ENCODE measurements at regions not wholly inside any gene's neighbourhood (a gene's known extent, or its start where the extent isn't known, plus 50 kb on each side); places are given as distances from the start of the nearest gene placed in this dataset.

DNA sequence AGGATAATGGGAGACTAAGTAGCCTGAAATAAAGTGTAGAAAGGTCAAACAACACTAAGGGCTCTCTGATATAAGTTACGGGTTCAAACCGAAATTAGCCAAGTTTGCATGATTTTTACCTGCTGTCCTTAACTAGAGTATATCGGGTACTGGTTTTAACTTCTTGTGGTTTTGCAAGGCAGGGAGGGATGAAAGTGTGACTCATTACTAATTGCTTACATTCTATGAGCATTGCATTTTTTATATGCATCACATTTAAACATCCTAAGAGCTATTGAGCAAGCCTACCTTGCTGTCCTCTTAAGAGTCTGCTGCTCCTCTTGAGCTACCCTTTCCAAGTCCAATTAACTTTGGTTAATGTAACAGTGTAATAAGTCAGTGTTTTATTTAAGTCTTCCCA, 415.4 kb downstream of the SLITRK5 start:
- no peak overlapping the region for H3K4me3 Mint-ChIP-seq
- no peaks in the 10 kb centered on the region for H3K9me3 Mint-ChIP-seq
- no peaks in the 10 kb centered on the region for H3K27me3 Mint-ChIP-seq (ENCODE audit: low read depth in 2 of 2)
- ATAC-seq (no peak), DNase-seq (no peak)
- WGBS (ENCODE audit: insufficient coverage) = 100% methylated on average over 3 of the region's 3 CpGs
- H3K27ac Mint-ChIP-seq = no peak overlapping the region
- Histone ChIP-seq H3K36me3 (ENCODE audit: control insufficient read depth, insufficient read depth, low read length) (no peaks in the 10 kb centered on the region), H3K27me3 (ENCODE audit: control insufficient read depth, insufficient read depth, low read length) (no peaks in the 10 kb centered on the region), H3K27ac (ENCODE audit: low read length) (no peak overlapping the region), H3K4me1 (ENCODE audit: control insufficient read depth, insufficient read depth, low read length) (no peaks in the 10 kb centered on the region), H3K4me3 (ENCODE audit: low read length) (no peak overlapping the region), H3K9me3 (ENCODE audit: control insufficient read depth, insufficient read depth, low read length) (no peaks in the 10 kb centered on the region)
- TF ChIP-seq, protein P1, sequence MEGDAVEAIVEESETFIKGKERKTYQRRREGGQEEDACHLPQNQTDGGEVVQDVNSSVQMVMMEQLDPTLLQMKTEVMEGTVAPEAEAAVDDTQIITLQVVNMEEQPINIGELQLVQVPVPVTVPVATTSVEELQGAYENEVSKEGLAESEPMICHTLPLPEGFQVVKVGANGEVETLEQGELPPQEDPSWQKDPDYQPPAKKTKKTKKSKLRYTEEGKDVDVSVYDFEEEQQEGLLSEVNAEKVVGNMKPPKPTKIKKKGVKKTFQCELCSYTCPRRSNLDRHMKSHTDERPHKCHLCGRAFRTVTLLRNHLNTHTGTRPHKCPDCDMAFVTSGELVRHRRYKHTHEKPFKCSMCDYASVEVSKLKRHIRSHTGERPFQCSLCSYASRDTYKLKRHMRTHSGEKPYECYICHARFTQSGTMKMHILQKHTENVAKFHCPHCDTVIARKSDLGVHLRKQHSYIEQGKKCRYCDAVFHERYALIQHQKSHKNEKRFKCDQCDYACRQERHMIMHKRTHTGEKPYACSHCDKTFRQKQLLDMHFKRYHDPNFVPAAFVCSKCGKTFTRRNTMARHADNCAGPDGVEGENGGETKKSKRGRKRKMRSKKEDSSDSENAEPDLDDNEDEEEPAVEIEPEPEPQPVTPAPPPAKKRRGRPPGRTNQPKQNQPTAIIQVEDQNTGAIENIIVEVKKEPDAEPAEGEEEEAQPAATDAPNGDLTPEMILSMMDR (IDR thresholded peaks at IDR 0.05) = no peak
- H3K36me3 Mint-ChIP-seq = no peaks in the 10 kb centered on the region
- H3K4me1 Mint-ChIP-seq = peaks cover 32% of the 10 kb centered on the region in 2 donors
- intact Hi-C loops (cut with micrococcal nuclease) = no loop called here

DNA sequence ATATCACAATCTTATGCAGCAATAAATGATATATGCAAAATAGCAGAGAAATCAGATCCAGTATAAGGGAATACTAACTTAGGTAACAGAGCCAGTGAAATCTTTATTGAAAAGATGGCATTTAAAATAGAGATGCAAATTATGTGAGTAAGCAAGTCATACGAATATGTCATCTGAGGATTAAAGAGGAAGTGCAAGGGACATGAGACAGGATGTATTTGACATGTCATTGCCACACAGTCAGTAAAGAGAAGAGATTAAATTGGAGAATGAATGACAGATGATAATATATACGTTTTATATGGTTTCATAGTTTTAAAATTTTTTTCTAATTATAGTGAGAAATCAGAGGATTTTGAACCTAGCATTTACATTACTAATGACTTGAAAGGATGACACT, 426.4 kb downstream of the SLITRK5 start:
- Mint-ChIP-seq H3K27me3 (ENCODE audit: low read depth in 2 of 2) (no peaks in the 10 kb centered on the region), H3K4me3 (no peak overlapping the region), H3K9me3 (no peaks in the 10 kb centered on the region), H3K4me1 (peaks cover 12 to 14% of the 10 kb centered on the region in 2 donors), H3K36me3 (peaks cover 14% of the 10 kb centered on the region), H3K27ac (no peak overlapping the region)
- intact Hi-C loops (cut with micrococcal nuclease) = no loop called here
- H3K36me3 ChIP-seq (ENCODE audit: control insufficient read depth, insufficient read depth, low read length) = no peaks in the 10 kb centered on the region
- no peak for ATAC-seq
- TF ChIP-seq, protein P1 (IDR thresholded peaks at IDR 0.05) = no peak
- no peak overlapping the region for H3K27ac ChIP-seq (ENCODE audit: low read length)
- WGBS (ENCODE audit: insufficient coverage) = 0% methylated on average over 1 of the region's 2 CpGs
- no peaks in the 10 kb centered on the region for H3K9me3 ChIP-seq (ENCODE audit: control insufficient read depth, insufficient read depth, low read length)
- H3K27me3 ChIP-seq (ENCODE audit: control insufficient read depth, insufficient read depth, low read length) = no peaks in the 10 kb centered on the region
- no peak for DNase-seq
- H3K4me1 ChIP-seq (ENCODE audit: control insufficient read depth, insufficient read depth, low read length) = no peaks in the 10 kb centered on the region
- no peak overlapping the region for H3K4me3 ChIP-seq (ENCODE audit: low read length)

DNA sequence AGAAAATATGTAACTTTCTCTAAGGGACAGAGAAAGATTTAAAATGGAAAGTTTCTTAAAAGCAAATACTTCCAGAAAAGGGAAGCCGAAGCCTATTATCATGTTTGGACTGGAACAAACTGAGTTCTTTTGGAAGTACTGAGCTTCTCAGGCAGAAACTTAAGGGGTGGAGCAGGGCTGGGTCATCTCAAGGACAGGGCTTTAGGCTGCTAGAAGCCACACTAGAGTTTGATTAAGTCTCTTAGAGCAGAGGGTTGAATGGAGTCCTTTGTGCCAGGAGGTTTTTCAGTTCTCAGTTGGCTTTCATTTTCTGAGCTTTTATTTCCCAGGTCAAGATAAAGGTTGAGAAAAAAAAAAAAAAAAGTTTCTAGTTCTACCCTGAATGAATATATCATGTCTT, 432.7 kb downstream of the SLITRK5 start:
- no peaks in the 10 kb centered on the region for H3K27me3 Mint-ChIP-seq (ENCODE audit: low read depth in 2 of 2)
- Histone ChIP-seq H3K27me3 (ENCODE audit: control insufficient read depth, insufficient read depth, low read length) (no peaks in the 10 kb centered on the region), H3K36me3 (ENCODE audit: control insufficient read depth, insufficient read depth, low read length) (no peaks in the 10 kb centered on the region), H3K9me3 (ENCODE audit: control insufficient read depth, insufficient read depth, low read length) (no peaks in the 10 kb centered on the region), H3K4me3 (ENCODE audit: low read length) (no peak overlapping the region), H3K4me1 (ENCODE audit: control insufficient read depth, insufficient read depth, low read length) (no peaks in the 10 kb centered on the region), H3K27ac (ENCODE audit: low read length) (no peak overlapping the region)
- peaks cover 7% of the 10 kb centered on the region for H3K36me3 Mint-ChIP-seq
- 94% methylated on average over 1 of the region's 1 CpG for WGBS (ENCODE audit: insufficient coverage)
- H3K27ac Mint-ChIP-seq = no peak overlapping the region
- intact Hi-C loops (cut with micrococcal nuclease) = no loop called here
- H3K4me1 Mint-ChIP-seq = peaks cover 9 to 10% of the 10 kb centered on the region in 2 donors
- ATAC-seq (no peak), DNase-seq (no peak)
- H3K9me3 Mint-ChIP-seq = no peaks in the 10 kb centered on the region
- TF ChIP-seq, protein P1 (IDR thresholded peaks at IDR 0.05) = no peak
- H3K4me3 Mint-ChIP-seq = no peak overlapping the region

DNA sequence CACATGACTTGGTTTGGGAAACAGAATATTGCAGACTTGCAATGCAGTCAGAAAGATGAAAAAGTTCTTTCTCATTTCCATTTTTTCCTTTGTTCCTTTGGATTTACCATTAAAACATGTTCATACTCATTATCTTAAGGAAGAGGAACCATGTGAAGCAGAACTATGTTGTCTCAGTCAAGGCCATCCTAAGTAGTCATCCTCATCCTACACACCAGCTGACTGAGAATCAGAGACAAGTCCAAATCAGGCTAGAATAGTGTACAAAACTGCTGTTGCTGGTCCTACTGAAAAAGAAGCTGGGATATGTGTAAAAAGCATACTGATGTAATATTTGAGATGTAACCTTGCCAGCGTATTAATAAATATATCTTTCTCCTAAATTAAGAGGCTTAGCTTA, 433.4 kb downstream of the SLITRK5 start:
- H3K36me3 ChIP-seq (ENCODE audit: control insufficient read depth, insufficient read depth, low read length) = no peaks in the 10 kb centered on the region
- H3K36me3 Mint-ChIP-seq = peaks cover 7% of the 10 kb centered on the region
- intact Hi-C loops (cut with micrococcal nuclease) = no loop called here
- no peak overlapping the region for H3K4me3 ChIP-seq (ENCODE audit: low read length)
- H3K27ac Mint-ChIP-seq = no peak overlapping the region
- no peaks in the 10 kb centered on the region for H3K9me3 ChIP-seq (ENCODE audit: control insufficient read depth, insufficient read depth, low read length)
- no CpG with 5 or more reads among the region's 1 CpG for WGBS (ENCODE audit: insufficient coverage)
- no peak overlapping the region for H3K27ac ChIP-seq (ENCODE audit: low read length)
- peaks cover 9 to 10% of the 10 kb centered on the region in 2 donors for H3K4me1 Mint-ChIP-seq
- no peak for ATAC-seq
- TF ChIP-seq, protein P1 (IDR thresholded peaks at IDR 0.05) = no peak
- no peaks in the 10 kb centered on the region for H3K4me1 ChIP-seq (ENCODE audit: control insufficient read depth, insufficient read depth, low read length)
- no peak for DNase-seq
- H3K27me3 ChIP-seq (ENCODE audit: control insufficient read depth, insufficient read depth, low read length) = no peaks in the 10 kb centered on the region
- no peaks in the 10 kb centered on the region for H3K9me3 Mint-ChIP-seq
- H3K27me3 Mint-ChIP-seq (ENCODE audit: low read depth in 2 of 2) = no peaks in the 10 kb centered on the region
- H3K4me3 Mint-ChIP-seq = no peak overlapping the region
